Endothelial cell of umbilical vein (primary cell): ENCODE measurements at regions not wholly inside any gene's neighbourhood (a gene's known extent, or its start where the extent isn't known, plus 50 kb on each side); places are given as distances from the start of the nearest gene placed in this dataset.
"Not testable (repeated sequence)": the region's sequence is repeated elsewhere in the genome, so short reads cannot be mapped to it uniquely, and the experiment has no call there.

ENCODE experiments used
- BruUV-seq: library from RNA; stranded (reverse); fragments of 400-500 nt; replicated peaks from 2 replicates; lab custom pipeline; 2021; lab: Mats Ljungman, UMichigan
- CTCF ChIA-PET: fragments of 300-600, 350-600 bp; sonication (Branson Sonifier 250); formaldehyde crosslinking; loops from one replicate; lab custom pipeline; 2021; ENCODE audit warnings: antibody characterized with exemption, inconsistent platforms; lab: Charles Lee
- POLR2A ChIA-PET: fragments of 300-600, 350-600 bp; sonication (Branson Sonifier 250); formaldehyde crosslinking; loops from one replicate; lab custom pipeline; 2021; ENCODE audit warnings: antibody characterized with exemption, inconsistent platforms; lab: Charles Lee
- DNase-seq: peaks from one replicate; pipeline ENCODE4 v3.0.0-alpha.2; 2011; ENCODE audit warnings: low read depth, low spot score
- FAIRE-seq: peaks from 2 replicates; lab custom pipeline; 2011; peaks lifted over from hg19 to GRCh38; lab: Jason Lieb, UNC
- H2AFZ ChIP-seq: 2 replicates; pipeline ENCODE4 v1.6.0; 2012; ENCODE audit warnings: low read depth, low read length, control low read depth, inconsistent platforms
- H3K27ac ChIP-seq: 2 replicates; pipeline ENCODE4 v1.5.1; 2011; ENCODE audit warnings: low read depth, mild to moderate bottlenecking, control low read depth, low read length, moderate library complexity; ENCODE audit not compliant: insufficient read depth
- H3K27me3 ChIP-seq, 2 experiments: 2 replicates each; pipeline versions ENCODE4 v1.6.0 to v1.6.1; 2011; ENCODE audit warnings: low read length in 2 of 2, mixed read lengths in 1 of 2; ENCODE audit not compliant: control insufficient read depth in 2 of 2, insufficient read depth in 2 of 2
- H3K36me3 ChIP-seq, 2 experiments: 2 replicates in 1 of 2; 3 replicates in 1 of 2; pipeline ENCODE4 v1.5.1; 2011; ENCODE audit warnings: low read length in 2 of 2, mild to moderate bottlenecking in 1 of 2, moderate library complexity in 1 of 2; ENCODE audit not compliant: control insufficient read depth in 2 of 2, insufficient read depth in 2 of 2; ENCODE audit errors: extremely low read depth in 1 of 2
- H3K4me1 ChIP-seq: 3 replicates; pipeline ENCODE4 v1.5.1; 2011; ENCODE audit warnings: mild to moderate bottlenecking, low read length; ENCODE audit not compliant: control insufficient read depth, insufficient read depth; ENCODE audit errors: extremely low read depth
- H3K4me2 ChIP-seq: 2 replicates; pipeline ENCODE4 v1.6.1; 2011; ENCODE audit warnings: low read length, control low read depth, mixed read lengths; ENCODE audit not compliant: insufficient read depth
- H3K4me3 ChIP-seq, 3 experiments: fragments of 200-600 bp in 1 of 3; sonication (generic), shearing (Covaris generic) in 1 of 3; replicated peaks in 1 of 3; 2 replicates each; pipeline ENCODE4 v1.5.1; 2011 to 2016; ENCODE audit warnings: control low read depth in 3 of 3, low read length in 3 of 3, mild to moderate bottlenecking in 2 of 3, inconsistent platforms in 1 of 3, low read depth in 1 of 3, moderate library complexity in 1 of 3; ENCODE audit not compliant: insufficient read depth in 1 of 3
- H3K79me2 ChIP-seq: 2 replicates; pipeline ENCODE4 v1.6.0; 2012; ENCODE audit warnings: low read length, inconsistent platforms; ENCODE audit not compliant: control insufficient read depth, insufficient read depth
- H3K9ac ChIP-seq: replicated peaks from 2 replicates; pipeline ENCODE3; 2011; ENCODE audit warnings: low read length, control low read depth; ENCODE audit not compliant: insufficient read depth; ENCODE audit errors: extremely low read depth
- H3K9me1 ChIP-seq: replicated peaks from 3 replicates; pipeline ENCODE4 v1.6.0; 2011; ENCODE audit warnings: mild to moderate bottlenecking, low read length; ENCODE audit not compliant: control insufficient read depth, insufficient read depth; ENCODE audit errors: extremely low read depth
- H3K9me3 ChIP-seq: replicated peaks from 2 replicates; pipeline ENCODE4 v1.5.1; 2012; ENCODE audit warnings: low read length, inconsistent platforms; ENCODE audit not compliant: control insufficient read depth, insufficient read depth
- H4K20me1 ChIP-seq: replicated peaks from 2 replicates; pipeline ENCODE3; 2011; ENCODE audit warnings: mild to moderate bottlenecking, low read length; ENCODE audit not compliant: control insufficient read depth, insufficient read depth; ENCODE audit errors: extremely low read depth
- CTCF ChIP-seq, 2 donors: IDR thresholded peaks; 1 replicate in 1 of 2; 2 replicates in 1 of 2; pipeline ENCODE4 v1.5.1; 2011; ENCODE audit warnings: low read length in 2 of 2, mild to moderate bottlenecking in 2 of 2, moderate library complexity in 2 of 2, control low read depth in 1 of 2, inconsistent platforms in 1 of 2, low read depth in 1 of 2; ENCODE audit not compliant: insufficient read depth in 1 of 2; ENCODE audit errors: extremely low read depth in 1 of 2
- EZH2 ChIP-seq: IDR thresholded peaks from 2 replicates; pipeline ENCODE4 v1.6.1; 2012; ENCODE audit warnings: borderline replicate concordance, low read depth, mild to moderate bottlenecking, moderate library complexity, low read length, inconsistent platforms; ENCODE audit not compliant: severe bottlenecking
- FOS ChIP-seq: IDR thresholded peaks from 2 replicates; pipeline ENCODE4 v1.6.1; 2011; ENCODE audit warnings: mild to moderate bottlenecking, low read length, moderate library complexity, borderline replicate concordance; ENCODE audit not compliant: insufficient read depth
- GATA2 ChIP-seq: IDR thresholded peaks from 2 replicates; pipeline ENCODE4 v1.7.0; 2011; ENCODE audit warnings: low read depth, mild to moderate bottlenecking, moderate library complexity, mixed read lengths, low read length; ENCODE audit not compliant: insufficient read length, insufficient read depth
- JUN ChIP-seq: IDR thresholded peaks from 2 replicates; pipeline ENCODE4 v1.6.1; 2011; ENCODE audit warnings: borderline replicate concordance, low read depth; ENCODE audit not compliant: insufficient read length, insufficient read depth
- MAX ChIP-seq: IDR thresholded peaks from 2 replicates; pipeline ENCODE4 v1.6.1; 2011; ENCODE audit not compliant: insufficient read depth, insufficient read length
- MYC ChIP-seq: IDR thresholded peaks from one replicate; pipeline ENCODE4 v1.6.1; 2011; ENCODE audit warnings: mild to moderate bottlenecking, low read depth, low read length
- POLR2A ChIP-seq: IDR thresholded peaks from 2 replicates; pipeline ENCODE4 v1.6.1; 2012; ENCODE audit warnings: low read depth, mild to moderate bottlenecking, control low read depth, low read length
- POLR2AphosphoS5 ChIP-seq: IDR thresholded peaks from 2 replicates; pipeline ENCODE4 v1.6.1; 2012; ENCODE audit warnings: low read depth, mild to moderate bottlenecking, control low read depth, low read length, moderate library complexity; ENCODE audit not compliant: insufficient read depth
- dilution Hi-C: fragments of 300-500 bp; cut with MboI; formaldehyde crosslinking; loops from one replicate; pipeline ENCODE4 v1.15.0; 2019; ENCODE audit warnings: low sequenced_read_pairs; ENCODE audit not compliant: extremely low pct_ligation_motif_present
- intact Hi-C: fragments of 100-400 bp; cut with micrococcal nuclease; formaldehyde crosslinking; loops from one replicate; pipeline ENCODE4 v1.10.0; 2022

GRCh38 chr22:41038732-41039131 lies 53.7 kb upstream of the EP300 start:
- intact Hi-C loops (no loop called here), dilution Hi-C loops (no loop called here)

GRCh38 chr22:41039641-41040040 lies 52.8 kb upstream of the EP300 start:
- intact Hi-C loops, result not testable (repeated sequence)

More at GRCh38 chr22:41038732-41039131, 53.7 kb upstream of the EP300 start:
- Histone ChIP-seq H3K36me3 (no peaks in the 10 kb centered on the region), H3K79me2 (no peaks in the 10 kb centered on the region), H3K4me2 (no peak overlapping the region), H3K9me3 (no peaks in the 10 kb centered on the region), H2AFZ (no peak overlapping the region), H3K27ac (no peak overlapping the region), H4K20me1 (no peaks in the 10 kb centered on the region), H3K9me1 (no peaks in the 10 kb centered on the region), H3K27me3 (no peaks in the 10 kb centered on the region), H3K4me3 (no peak overlapping the region), H3K4me1 (no peaks in the 10 kb centered on the region), H3K9ac (no peak overlapping the region)
- no peak for TF ChIP-seq MAX
- TF ChIP-seq JUN, result no peak
- TF ChIP-seq GATA2, result no peak
- TF ChIP-seq POLR2A, result no peak
- no peak for TF ChIP-seq CTCF (IDR thresholded peaks at IDR 0.05; ENCODE audit: extremely low read depth in 1 of 2, insufficient read depth in 1 of 2, low read depth in 1 of 2, low read length in 2 of 2)
- TF ChIP-seq FOS, result no peak
- TF ChIP-seq EZH2, result no peak
- no peak for TF ChIP-seq MYC
- no peak for TF ChIP-seq POLR2AphosphoS5
- CTCF ChIA-PET, result no interaction called here
- DNase-seq (no peak), FAIRE-seq (no peak)
- POLR2A ChIA-PET, result no interaction called here
- no TSS peak for BruUV-seq

More at GRCh38 chr22:41039641-41040040, 52.8 kb upstream of the EP300 start:
- H4K20me1 ChIP-seq, CTCF ChIA-PET, H3K4me3 ChIP-seq, BruUV-seq, H3K4me1 ChIP-seq, H3K79me2 ChIP-seq, POLR2A ChIA-PET, H3K27ac ChIP-seq, H3K27me3 ChIP-seq, H2AFZ ChIP-seq, H3K9me1 ChIP-seq, DNase-seq, H3K9me3 ChIP-seq, FAIRE-seq, dilution Hi-C loops, H3K9ac ChIP-seq, H3K36me3 ChIP-seq, H3K4me2 ChIP-seq: not testable (repeated sequence)
